K562 (cell line): ENCODE measurements at regions not wholly inside any gene's neighbourhood (a gene's known extent, or its start where the extent isn't known, plus 50 kb on each side); places are given as distances from the start of the nearest gene placed in this dataset.

Source experiments
- CTCF ChIP-seq, 3 experiments: IDR thresholded peaks in 2 of 3; conservative IDR thresholded peaks in 1 of 3; 2 replicates each; pipeline ENCODE4 v1.5.1; 2011 to 2012; ENCODE audit warnings: low read length in 3 of 3, mild to moderate bottlenecking in 3 of 3, control low read depth in 2 of 3, improper control_type of control experiment in 1 of 3, inconsistent platforms in 1 of 3, low read depth in 1 of 3, mixed read lengths in 1 of 3, moderate library complexity in 1 of 3; ENCODE audit not compliant: insufficient read depth in 2 of 3
- TF ChIP-seq, protein P1 (sequence below), 2 experiments: fragments of 450-650 bp; formaldehyde crosslinking in 1 of 2; IDR thresholded peaks; 2 replicates each; pipeline versions ENCODE4 v1.4.0 to v1.6.1; 2014 to 2020; ENCODE audit warnings: mild to moderate bottlenecking in 2 of 2, borderline replicate concordance in 1 of 2, low read depth in 1 of 2

DNA sequence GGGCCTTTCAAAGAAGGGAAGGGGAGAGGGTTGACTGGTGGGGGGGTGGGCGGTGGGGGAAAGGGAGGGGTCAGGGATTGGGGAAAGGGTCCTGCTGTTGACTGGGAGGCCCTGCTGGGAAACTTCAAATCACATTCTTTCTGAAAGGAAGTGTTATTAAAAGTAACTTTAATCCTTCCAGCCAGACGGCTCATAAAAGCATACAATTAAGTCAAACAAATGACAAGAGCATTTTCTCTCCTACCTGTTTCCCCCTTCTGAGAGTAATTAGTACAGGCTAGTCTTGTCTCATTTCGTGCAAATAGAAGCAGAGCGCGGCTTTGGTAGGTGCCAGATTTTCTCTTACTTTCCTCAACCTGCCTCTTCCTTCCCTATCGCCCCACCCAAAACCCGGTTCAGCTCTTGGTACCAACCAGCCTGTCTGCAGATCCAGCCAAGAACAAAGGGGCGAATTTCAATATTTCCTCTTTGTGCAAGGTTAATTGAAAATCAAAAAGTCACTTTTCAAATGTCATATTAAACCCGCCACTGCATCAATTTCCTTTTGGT lies 2112.6 kb upstream of the PIK3C3 start:
- TF ChIP-seq, protein P1, sequence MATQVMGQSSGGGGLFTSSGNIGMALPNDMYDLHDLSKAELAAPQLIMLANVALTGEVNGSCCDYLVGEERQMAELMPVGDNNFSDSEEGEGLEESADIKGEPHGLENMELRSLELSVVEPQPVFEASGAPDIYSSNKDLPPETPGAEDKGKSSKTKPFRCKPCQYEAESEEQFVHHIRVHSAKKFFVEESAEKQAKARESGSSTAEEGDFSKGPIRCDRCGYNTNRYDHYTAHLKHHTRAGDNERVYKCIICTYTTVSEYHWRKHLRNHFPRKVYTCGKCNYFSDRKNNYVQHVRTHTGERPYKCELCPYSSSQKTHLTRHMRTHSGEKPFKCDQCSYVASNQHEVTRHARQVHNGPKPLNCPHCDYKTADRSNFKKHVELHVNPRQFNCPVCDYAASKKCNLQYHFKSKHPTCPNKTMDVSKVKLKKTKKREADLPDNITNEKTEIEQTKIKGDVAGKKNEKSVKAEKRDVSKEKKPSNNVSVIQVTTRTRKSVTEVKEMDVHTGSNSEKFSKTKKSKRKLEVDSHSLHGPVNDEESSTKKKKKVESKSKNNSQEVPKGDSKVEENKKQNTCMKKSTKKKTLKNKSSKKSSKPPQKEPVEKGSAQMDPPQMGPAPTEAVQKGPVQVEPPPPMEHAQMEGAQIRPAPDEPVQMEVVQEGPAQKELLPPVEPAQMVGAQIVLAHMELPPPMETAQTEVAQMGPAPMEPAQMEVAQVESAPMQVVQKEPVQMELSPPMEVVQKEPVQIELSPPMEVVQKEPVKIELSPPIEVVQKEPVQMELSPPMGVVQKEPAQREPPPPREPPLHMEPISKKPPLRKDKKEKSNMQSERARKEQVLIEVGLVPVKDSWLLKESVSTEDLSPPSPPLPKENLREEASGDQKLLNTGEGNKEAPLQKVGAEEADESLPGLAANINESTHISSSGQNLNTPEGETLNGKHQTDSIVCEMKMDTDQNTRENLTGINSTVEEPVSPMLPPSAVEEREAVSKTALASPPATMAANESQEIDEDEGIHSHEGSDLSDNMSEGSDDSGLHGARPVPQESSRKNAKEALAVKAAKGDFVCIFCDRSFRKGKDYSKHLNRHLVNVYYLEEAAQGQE (IDR thresholded peaks at IDR 0.05; ENCODE audit: borderline replicate concordance): no peak
- TF ChIP-seq, protein P1 (CRISPR knock-in tag; IDR thresholded peaks at IDR 0.05; ENCODE audit: low read depth): no peak
- no peak for TF ChIP-seq CTCF (IDR thresholded peaks at IDR 0.05 in 2 of 3, conservative IDR thresholded peaks at IDR 0.05 in 1 of 3; ENCODE audit: insufficient read depth in 2 of 3, low read depth in 1 of 3, low read length in 3 of 3)
